Breast epithelium (tissue), 3 donors: ENCODE measurements at regions not wholly inside any gene's neighbourhood (a gene's known extent, or its start where the extent isn't known, plus 50 kb on each side); places are given as distances from the start of the nearest gene placed in this dataset.

Source experiments
- CTCF ChIP-seq, 3 donors: fragments of 450-650 bp; IDR thresholded peaks; one replicate each; pipeline ENCODE4 v1.5.1; 2016 to 2017; ENCODE audit warnings: antibody characterized with exemption in 3 of 3, mild to moderate bottlenecking in 3 of 3, moderate library complexity in 3 of 3
- POLR2A ChIP-seq: fragments of 450-650 bp; IDR thresholded peaks from one replicate; pipeline ENCODE4 v1.6.1; 2016; ENCODE audit warnings: antibody characterized with exemption, mild to moderate bottlenecking, moderate library complexity

- TF ChIP-seq CTCF (IDR thresholded peaks at IDR 0.05) (no peak), POLR2A (no peak)
These were observed 429.4 kb upstream of the B3GAT1 start for GRCh38 chr11:134841411-134841810.
